Stomach smooth muscle (tissue), 2 donors: ENCODE measurements at regions not wholly inside any gene's neighbourhood (a gene's known extent, or its start where the extent isn't known, plus 50 kb on each side); places are given as distances from the start of the nearest gene placed in this dataset.

Experiments
- H3K27ac ChIP-seq: one replicate; pipeline ENCODE4 v1.7.0; 2013; ENCODE audit warnings: mild to moderate bottlenecking, low read length, inconsistent platforms
- H3K27me3 ChIP-seq, 2 donors: one replicate each; pipeline ENCODE4 v1.7.0; 2013; ENCODE audit warnings: low read length in 2 of 2; ENCODE audit not compliant: insufficient read depth in 2 of 2, control insufficient read depth in 1 of 2
- H3K36me3 ChIP-seq, 2 donors: one replicate each; pipeline ENCODE4 v1.7.0; 2013; ENCODE audit warnings: low read length in 2 of 2; ENCODE audit not compliant: control insufficient read depth in 2 of 2, insufficient read depth in 2 of 2
- H3K4me1 ChIP-seq: one replicate; pipeline ENCODE4 v1.7.0; 2013; ENCODE audit warnings: low read length; ENCODE audit not compliant: control insufficient read depth, insufficient read depth
- H3K4me3 ChIP-seq, 2 donors: one replicate each; pipeline ENCODE4 v1.7.0; 2013; ENCODE audit warnings: low read length in 2 of 2
- H3K9ac ChIP-seq, 2 donors: one replicate each; pipeline ENCODE4 v1.7.0; 2013; ENCODE audit warnings: low read length in 2 of 2, mild to moderate bottlenecking in 1 of 2
- H3K9me3 ChIP-seq, 2 donors: one replicate each; pipeline ENCODE4 v1.7.0; 2013; ENCODE audit warnings: low read length in 2 of 2; ENCODE audit not compliant: control insufficient read depth in 2 of 2
- donor health status: healthy.
- donor health status: Pancreatic carcinoma.

- Histone ChIP-seq H3K27ac (no peak overlapping the region), H3K4me3 (no peak overlapping the region), H3K36me3 (no peaks in the 10 kb centered on the region), H3K4me1 (no peaks in the 10 kb centered on the region), H3K9me3 (no peaks in the 10 kb centered on the region), H3K27me3 (peaks cover 0 to 10% of the 10 kb centered on the region in 2 donors), H3K9ac (no peak overlapping the region)
These were observed 163.2 kb upstream of the MYCN start for GRCh38 chr2:15776992-15777702.

GRCh38 chr2:15777795-15778371, 162.5 kb upstream of the MYCN start:
- peaks cover 0 to 10% of the 10 kb centered on the region in 2 donors for H3K27me3 ChIP-seq
- H3K4me1 ChIP-seq, result no peaks in the 10 kb centered on the region
- no peaks in the 10 kb centered on the region for H3K9me3 ChIP-seq
- no peaks in the 10 kb centered on the region for H3K36me3 ChIP-seq
- H3K4me3 ChIP-seq, result no peak overlapping the region
- H3K9ac ChIP-seq, result no peak overlapping the region
- H3K27ac ChIP-seq, result no peak overlapping the region

- no peak overlapping the region for H3K27ac ChIP-seq
- H3K4me3 ChIP-seq, result no peak overlapping the region
- H3K4me1 ChIP-seq, result no peaks in the 10 kb centered on the region
- no peaks in the 10 kb centered on the region for H3K9me3 ChIP-seq
- H3K36me3 ChIP-seq, result no peaks in the 10 kb centered on the region
- peaks cover 0 to 10% of the 10 kb centered on the region in 2 donors for H3K27me3 ChIP-seq
- no peak overlapping the region for H3K9ac ChIP-seq
These were observed 161.7 kb upstream of the MYCN start for GRCh38 chr2:15778529-15779219.

GRCh38 chr2:15779381-15780041, 160.8 kb upstream of the MYCN start:
- Histone ChIP-seq H3K4me1 (no peaks in the 10 kb centered on the region), H3K27me3 (peaks cover 0 to 14% of the 10 kb centered on the region in 2 donors), H3K9ac (no peak overlapping the region), H3K4me3 (no peak overlapping the region), H3K27ac (no peak overlapping the region), H3K9me3 (no peaks in the 10 kb centered on the region), H3K36me3 (no peaks in the 10 kb centered on the region)

GRCh38 chr2:15780234-15780633, 160.1 kb upstream of the MYCN start:
- no peak overlapping the region for H3K9ac ChIP-seq
- H3K36me3 ChIP-seq, result no peaks in the 10 kb centered on the region
- H3K9me3 ChIP-seq, result no peaks in the 10 kb centered on the region
- no peak overlapping the region for H3K27ac ChIP-seq
- H3K27me3 ChIP-seq, result peaks cover 0 to 16% of the 10 kb centered on the region in 2 donors
- no peak overlapping the region for H3K4me3 ChIP-seq
- H3K4me1 ChIP-seq, result no peaks in the 10 kb centered on the region

GRCh38 chr2:15780912-15781574, 159.3 kb upstream of the MYCN start:
- H3K9ac ChIP-seq, result no peak overlapping the region
- H3K4me1 ChIP-seq, result no peaks in the 10 kb centered on the region
- H3K4me3 ChIP-seq, result no peak overlapping the region
- peaks cover 0 to 16% of the 10 kb centered on the region in 2 donors for H3K27me3 ChIP-seq
- no peaks in the 10 kb centered on the region for H3K36me3 ChIP-seq
- H3K27ac ChIP-seq, result no peak overlapping the region
- H3K9me3 ChIP-seq, result no peaks in the 10 kb centered on the region

GRCh38 chr2:15782009-15782751, 158.2 kb upstream of the MYCN start:
- Histone ChIP-seq H3K36me3 (no peaks in the 10 kb centered on the region), H3K9ac (no peak overlapping the region), H3K4me3 (no peak overlapping the region), H3K27me3 (peaks cover 0 to 16% of the 10 kb centered on the region in 2 donors), H3K4me1 (no peaks in the 10 kb centered on the region), H3K27ac (no peak overlapping the region), H3K9me3 (no peaks in the 10 kb centered on the region)

- H3K4me3 ChIP-seq, result no peak overlapping the region
- H3K9ac ChIP-seq, result no peak overlapping the region
- H3K4me1 ChIP-seq, result no peaks in the 10 kb centered on the region
- no peaks in the 10 kb centered on the region for H3K36me3 ChIP-seq
- H3K27me3 ChIP-seq, result peaks cover 0 to 16% of the 10 kb centered on the region in 2 donors
- H3K9me3 ChIP-seq, result no peaks in the 10 kb centered on the region
- H3K27ac ChIP-seq, result no peak overlapping the region
These were observed 157.5 kb upstream of the MYCN start for GRCh38 chr2:15782769-15783294.

- no peak overlapping the region for H3K9ac ChIP-seq
- H3K4me1 ChIP-seq, result no peaks in the 10 kb centered on the region
- H3K27ac ChIP-seq, result no peak overlapping the region
- H3K27me3 ChIP-seq, result peaks cover 0 to 16% of the 10 kb centered on the region in 2 donors
- no peaks in the 10 kb centered on the region for H3K9me3 ChIP-seq
- no peak overlapping the region for H3K4me3 ChIP-seq
- no peaks in the 10 kb centered on the region for H3K36me3 ChIP-seq
These were observed 156.9 kb upstream of the MYCN start for GRCh38 chr2:15783489-15783888.
